ENCODE measurements at regions not wholly inside any gene's neighbourhood (a gene's known extent, or its start where the extent isn't known, plus 50 kb on each side); places are given as distances from the start of the nearest gene placed in this dataset.

DNA sequence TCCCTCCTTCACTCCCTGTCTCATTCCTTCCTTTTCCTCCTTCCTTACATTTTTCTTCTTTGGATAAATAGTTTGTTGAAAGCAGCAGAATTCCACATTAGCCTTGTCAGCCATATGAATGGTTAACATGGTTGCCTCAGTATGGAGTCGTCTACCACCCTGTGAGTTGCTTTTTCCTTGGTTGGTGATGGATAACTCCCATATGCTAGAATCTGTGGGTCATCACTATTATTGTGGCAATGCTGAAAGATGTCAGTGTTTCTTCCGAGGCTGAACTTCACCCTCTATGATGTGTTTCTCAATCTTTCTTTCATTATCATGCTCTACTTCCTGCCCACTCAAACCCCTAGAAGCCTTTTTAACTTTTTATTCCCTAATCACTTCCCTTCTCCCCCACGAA is 481.8 kb upstream of the KCNMB2 start:
- DNase-seq, result no peak

GRCh38 chr3:178055939-178056338 is 480.3 kb upstream of the KCNMB2 start:
- no peak for DNase-seq

DNA sequence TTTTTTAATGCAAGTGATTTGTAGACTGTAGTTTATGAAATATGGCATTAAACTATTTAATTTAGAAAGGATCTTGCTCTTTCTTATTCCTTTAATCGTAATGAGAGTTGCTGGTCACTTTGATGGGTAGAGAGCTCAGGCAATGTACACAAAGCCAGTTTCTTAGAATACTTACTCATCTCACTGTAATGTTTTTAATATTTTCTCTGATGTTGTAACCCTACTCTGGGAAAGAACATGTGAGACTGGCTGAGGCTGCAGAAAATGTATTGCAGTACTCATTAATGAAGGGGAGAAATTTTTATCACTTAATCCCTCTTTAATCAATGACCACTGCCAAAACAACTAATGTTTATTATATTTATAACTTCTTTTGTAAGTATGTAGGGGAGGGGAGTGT is 479.4 kb upstream of the KCNMB2 start:
- DNase-seq, result no peak

DNA sequence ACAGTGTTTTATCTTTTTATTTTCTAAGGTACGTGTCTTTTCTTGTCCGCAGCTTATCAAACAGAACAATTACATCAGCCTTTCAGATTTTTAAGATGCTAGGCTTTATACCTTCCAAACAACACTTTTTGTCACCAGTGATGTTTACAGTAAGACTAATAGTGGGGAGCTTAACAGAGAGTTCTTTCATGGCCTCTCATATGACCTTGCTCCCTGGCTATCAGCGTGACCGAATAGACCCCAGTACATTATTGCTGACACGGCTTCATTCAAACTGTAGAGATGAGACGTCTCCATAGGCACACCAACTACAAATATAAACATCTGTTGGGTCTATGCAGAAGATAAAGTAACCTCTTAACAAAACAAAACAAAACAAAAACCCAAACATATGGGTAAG is 477.6 kb upstream of the KCNMB2 start:
- DNase-seq, result no peak

DNA sequence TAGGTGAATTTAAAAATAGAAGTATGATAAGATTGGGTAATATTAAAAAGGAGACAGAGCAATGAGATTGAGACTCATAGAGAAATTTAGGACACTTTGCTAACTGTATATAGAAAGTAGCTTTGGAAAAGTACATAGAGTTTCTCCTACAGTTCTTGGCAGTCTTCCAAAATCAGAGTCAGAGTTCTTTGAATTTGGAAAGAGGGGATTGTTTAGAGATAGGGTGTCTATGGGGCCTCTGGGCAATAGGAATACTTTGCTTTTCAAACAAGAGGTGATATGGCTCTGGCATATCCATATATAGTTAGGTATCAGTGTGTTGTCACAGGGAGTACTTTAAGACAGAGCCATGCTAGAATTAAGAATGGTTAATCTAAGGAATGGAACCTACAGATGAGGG is 477.1 kb upstream of the KCNMB2 start:
- no peak for DNase-seq

- DNase-seq, result no peak
These were observed 476.4 kb upstream of the KCNMB2 start for GRCh38 chr3:178059836-178060235.

DNA sequence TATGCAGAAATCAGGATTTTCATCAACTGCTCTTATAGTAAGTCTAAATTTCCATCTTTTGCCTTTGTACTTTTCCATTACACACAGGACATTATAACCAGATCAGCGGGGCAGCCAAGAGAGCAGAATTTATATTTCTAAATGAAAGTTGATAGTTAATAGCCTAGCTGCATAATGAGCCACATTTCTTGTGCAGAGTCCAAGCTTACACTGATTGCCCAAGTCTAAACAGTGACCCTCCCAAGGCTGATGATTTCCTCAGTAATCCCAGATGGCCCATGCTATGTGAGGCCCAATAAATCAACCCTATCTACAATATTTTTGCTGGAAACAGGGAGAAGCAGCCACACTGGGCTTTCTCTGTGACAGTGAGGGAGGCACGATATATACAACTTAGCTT is 475.8 kb upstream of the KCNMB2 start:
- DNase-seq, result no peak

GRCh38 chr3:178062126-178062525 is 474.1 kb upstream of the KCNMB2 start:
- no peak for DNase-seq

- no peak for DNase-seq
These were observed 472.8 kb upstream of the KCNMB2 start for GRCh38 chr3:178063461-178063860.

- no peak for DNase-seq
These were observed 468.5 kb upstream of the KCNMB2 start for GRCh38 chr3:178067721-178068120.

DNA sequence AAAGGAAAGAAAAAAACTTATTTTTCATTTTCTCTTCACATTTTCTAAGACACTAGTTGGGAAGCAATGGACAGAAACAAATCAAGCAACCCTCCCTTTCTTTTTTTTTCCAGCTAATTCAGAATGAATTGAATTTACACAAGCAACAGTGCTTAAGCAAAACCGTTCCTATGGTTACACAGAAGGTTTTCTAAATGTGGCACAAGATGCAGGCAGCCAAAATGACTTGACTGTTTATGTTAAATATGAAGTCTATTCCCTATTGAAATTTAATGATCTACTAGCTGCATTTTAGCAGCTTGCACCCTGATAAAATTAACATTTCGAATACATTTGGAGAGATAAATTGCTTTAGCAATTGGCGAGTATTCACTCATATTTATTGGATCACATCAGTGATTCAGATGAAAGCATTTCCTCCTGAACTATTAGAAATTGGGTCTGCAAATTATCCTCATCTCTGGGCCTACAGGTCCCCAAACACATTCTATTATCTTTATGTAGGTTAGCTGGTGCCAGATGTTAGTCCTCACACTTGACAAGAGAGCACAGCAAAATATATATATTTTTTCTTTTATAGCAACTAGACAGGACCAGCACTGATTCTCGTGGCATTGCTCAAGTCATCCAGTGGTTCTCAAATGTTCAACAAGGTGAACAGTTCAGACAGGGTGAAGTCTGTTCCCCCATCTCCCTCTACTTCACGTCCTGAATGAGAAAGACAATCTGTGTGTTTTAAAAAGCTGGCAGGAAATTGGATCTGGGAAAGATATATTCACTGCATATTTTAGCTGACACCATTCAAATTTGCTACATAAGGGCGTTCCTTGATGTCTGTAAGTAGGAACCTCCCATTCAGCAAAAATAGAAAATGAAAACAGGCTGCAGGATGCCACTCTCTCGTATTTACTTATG is 463.6 kb upstream of the KCNMB2 start:
- no peak for DNase-seq

DNA sequence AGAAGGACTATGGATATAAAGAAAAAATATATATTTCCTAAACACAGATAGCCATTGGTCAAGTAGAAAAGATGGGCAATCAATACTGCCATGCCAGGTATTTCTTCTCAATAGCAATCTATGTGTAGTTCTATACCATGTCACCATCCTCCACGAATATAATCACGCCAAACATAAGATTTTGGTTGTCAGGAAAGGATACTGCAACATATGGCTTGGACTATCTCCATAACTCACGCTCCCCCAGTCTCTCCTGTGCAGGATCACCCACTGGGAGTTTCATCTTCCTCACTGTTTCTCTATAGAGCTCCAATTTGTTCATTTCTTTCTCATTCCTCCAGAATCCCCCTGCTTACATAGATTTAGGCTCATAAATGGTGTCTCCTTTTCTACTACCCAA is 462.9 kb upstream of the KCNMB2 start:
- DNase-seq, result no peak

DNA sequence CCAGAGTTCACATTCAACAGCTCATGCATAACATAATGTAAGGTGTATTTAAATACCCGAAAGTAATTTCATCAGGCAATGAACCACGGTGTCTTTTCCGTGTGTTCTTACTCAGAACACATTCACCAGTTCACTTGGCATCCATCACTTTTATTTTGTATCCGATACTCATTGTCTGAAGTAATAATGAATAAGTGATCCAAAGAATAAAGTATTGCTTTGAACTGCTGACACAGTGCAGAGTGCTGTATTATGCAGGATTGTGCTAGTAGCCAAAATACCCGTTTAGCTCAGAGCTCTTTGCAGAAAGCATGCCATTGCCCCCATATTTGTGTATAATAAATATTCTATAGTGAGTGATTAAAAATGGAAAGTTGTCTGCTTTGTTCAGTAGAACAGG is 460.9 kb upstream of the KCNMB2 start:
- DNase-seq, result no peak

GRCh38 chr3:178078953-178079352 is 457.3 kb upstream of the KCNMB2 start:
- DNase-seq, result no peak

- no peak for DNase-seq
These were observed 456.3 kb upstream of the KCNMB2 start for GRCh38 chr3:178079966-178080365.

GRCh38 chr3:178082326-178082906 is 453.8 kb upstream of the KCNMB2 start:
- no peak for DNase-seq

GRCh38 chr3:178083906-178084866 is 452.1 kb upstream of the KCNMB2 start:
- DNase-seq, result peak; percentile 14

- DNase-seq, result peak; percentile 94
These were observed 451.1 kb upstream of the KCNMB2 start for GRCh38 chr3:178084938-178085816.

DNA sequence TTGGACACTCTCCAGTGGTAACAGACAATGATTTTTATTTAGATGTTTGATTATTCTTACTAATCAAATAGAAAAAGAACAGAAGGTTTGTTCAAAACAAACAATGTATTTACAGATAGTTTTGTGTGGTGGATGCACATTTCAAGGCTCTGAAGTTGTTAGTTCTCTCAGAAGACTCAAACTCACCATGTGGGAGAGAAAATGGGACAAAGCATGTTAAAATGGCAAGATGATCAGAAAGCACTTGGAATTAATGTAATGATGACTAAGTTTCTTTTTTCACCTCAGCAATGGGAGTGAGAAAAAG is 450.5 kb upstream of the KCNMB2 start:
- DNase-seq, result no peak

- DNase-seq, result no peak
These were observed 450.0 kb upstream of the KCNMB2 start for GRCh38 chr3:178086144-178086825.

GRCh38 chr3:178087376-178087775 is 448.9 kb upstream of the KCNMB2 start:
- DNase-seq, result no peak

GRCh38 chr3:178088963-178089362 is 447.3 kb upstream of the KCNMB2 start:
- DNase-seq, result no peak

All from NCI-H2029 (cell line).